ENCODE measurements at regions not wholly inside any gene's neighbourhood (a gene's known extent, or its start where the extent isn't known, plus 50 kb on each side); places are given as distances from the start of the nearest gene placed in this dataset.

- no peak for TF ChIP-seq CTCF (IDR thresholded peaks at IDR 0.05; ENCODE audit: insufficient read depth, low read length, poor library complexity, severe bottlenecking)
- TF ChIP-seq EZH2phosphoT487 (conservative IDR thresholded peaks at IDR 0.05; ENCODE audit: low read length): no peak
These were observed 1187.9 kb downstream of the XPNPEP1 start for GRCh38 chr10:108735380-108735779.
